Activated naive CD8-positive, alpha-beta T cell treated with anti-CD3 and anti-CD28 coated beads, Interleukin-2, amount 10 ng/mL, durations not matched to agents 7 days and 5 days (primary cell): ENCODE measurements at regions not wholly inside any gene's neighbourhood (a gene's known extent, or its start where the extent isn't known, plus 50 kb on each side); places are given as distances from the start of the nearest gene placed in this dataset.
"Not testable (repeated sequence)": the region's sequence is repeated elsewhere in the genome, so short reads cannot be mapped to it uniquely, and the experiment has no call there.

Experiments used
- ATAC-seq: fragments of 150-1000 bp; cut with Tn5 transposase; one replicate; pipeline ENCODE4 v1.10.0; 2021; ENCODE audit warnings: low read depth, moderate library complexity
- POLR2A ChIA-PET: fragments of 350-600 bp; sonication (Branson Sonifier 250); formaldehyde crosslinking; loops from one replicate; lab custom pipeline; 2021; ENCODE audit warnings: antibody characterized with exemption; lab: Charles Lee
- DNase-seq: peaks from one replicate; pipeline ENCODE4 v3.0.0; 2021
- H3K27ac Mint-ChIP-seq: one replicate; pipeline ENCODE4 v1.8.0; 2022; ENCODE audit warnings: mild to moderate bottlenecking, mixed read lengths
- H3K27me3 Mint-ChIP-seq: one replicate; pipeline ENCODE4 v1.8.0; 2022; ENCODE audit warnings: mild to moderate bottlenecking, moderate library complexity, mixed read lengths
- H3K36me3 Mint-ChIP-seq: one replicate; pipeline ENCODE4 v1.8.0; 2021; ENCODE audit warnings: mild to moderate bottlenecking, mixed read lengths
- H3K4me1 Mint-ChIP-seq: one replicate; pipeline ENCODE4 v1.8.0; 2021; ENCODE audit warnings: mixed read lengths
- H3K4me3 Mint-ChIP-seq: one replicate; pipeline ENCODE4 v1.8.0; 2022; ENCODE audit warnings: mild to moderate bottlenecking, moderate library complexity, mixed read lengths
- H3K9me3 Mint-ChIP-seq: one replicate; pipeline ENCODE4 v1.8.0; 2021; ENCODE audit warnings: mixed read lengths

- POLR2A ChIA-PET: no interaction called here
- H3K27me3 Mint-ChIP-seq: no peaks in the 10 kb centered on the region
- no peaks in the 10 kb centered on the region for H3K4me1 Mint-ChIP-seq
- no peak overlapping the region for H3K27ac Mint-ChIP-seq
- no peak overlapping the region for H3K4me3 Mint-ChIP-seq
- H3K36me3 Mint-ChIP-seq: no peaks in the 10 kb centered on the region
- H3K9me3 Mint-ChIP-seq: peaks cover 2% of the 10 kb centered on the region
- ATAC-seq (no peak), DNase-seq (no peak)
Measured at GRCh38 chr12:127494961-127495915, 771.7 kb upstream of the TMEM132C start.

- no peak for DNase-seq
- Mint-ChIP-seq H3K4me1 (no peaks in the 10 kb centered on the region), H3K27ac (no peak overlapping the region), H3K9me3 (peaks cover 2% of the 10 kb centered on the region), H3K27me3 (no peaks in the 10 kb centered on the region), H3K36me3 (no peaks in the 10 kb centered on the region), H3K4me3 (no peak overlapping the region)
- POLR2A ChIA-PET: no interaction called here
- ATAC-seq: no peak
Measured at GRCh38 chr12:127496255-127496654, 770.7 kb upstream of the TMEM132C start.

GRCh38 chr12:127500512-127501035, 766.4 kb upstream of the TMEM132C start:
- POLR2A ChIA-PET: no interaction called here
- ATAC-seq: no peak
- no peaks in the 10 kb centered on the region for H3K4me1 Mint-ChIP-seq
- no peaks in the 10 kb centered on the region for H3K36me3 Mint-ChIP-seq
- peaks cover 4% of the 10 kb centered on the region for H3K9me3 Mint-ChIP-seq
- no peaks in the 10 kb centered on the region for H3K27me3 Mint-ChIP-seq
- H3K27ac Mint-ChIP-seq: no peak overlapping the region
- H3K4me3 Mint-ChIP-seq: no peak overlapping the region
- DNase-seq: no peak

- no peaks in the 10 kb centered on the region for H3K27me3 Mint-ChIP-seq
- POLR2A ChIA-PET: no interaction called here
- H3K27ac Mint-ChIP-seq: no peak overlapping the region
- H3K4me3 Mint-ChIP-seq: no peak overlapping the region
- ATAC-seq (no peak), DNase-seq (no peak)
- no peaks in the 10 kb centered on the region for H3K4me1 Mint-ChIP-seq
- H3K9me3 Mint-ChIP-seq: peaks cover 4% of the 10 kb centered on the region
- H3K36me3 Mint-ChIP-seq: no peaks in the 10 kb centered on the region
Measured at GRCh38 chr12:127501916-127502315, 765.1 kb upstream of the TMEM132C start.

- Mint-ChIP-seq H3K27me3 (no peaks in the 10 kb centered on the region), H3K9me3 (peaks cover 6% of the 10 kb centered on the region), H3K4me1 (no peaks in the 10 kb centered on the region), H3K4me3 (no peak overlapping the region), H3K27ac (no peak overlapping the region), H3K36me3 (no peaks in the 10 kb centered on the region)
- no peak for ATAC-seq
- DNase-seq: no peak
- POLR2A ChIA-PET: no interaction called here
Measured at GRCh38 chr12:127503246-127503645, 763.7 kb upstream of the TMEM132C start.

GRCh38 chr12:127503996-127504395, 763.0 kb upstream of the TMEM132C start:
- H3K36me3 Mint-ChIP-seq, ATAC-seq, H3K4me3 Mint-ChIP-seq, H3K9me3 Mint-ChIP-seq, H3K27me3 Mint-ChIP-seq, POLR2A ChIA-PET, H3K4me1 Mint-ChIP-seq, DNase-seq, H3K27ac Mint-ChIP-seq: not testable (repeated sequence)

- no peak overlapping the region for H3K4me3 Mint-ChIP-seq
- ATAC-seq (no peak), DNase-seq (no peak)
- no peaks in the 10 kb centered on the region for H3K4me1 Mint-ChIP-seq
- H3K9me3 Mint-ChIP-seq: peaks cover 5% of the 10 kb centered on the region
- no peaks in the 10 kb centered on the region for H3K36me3 Mint-ChIP-seq
- no peaks in the 10 kb centered on the region for H3K27me3 Mint-ChIP-seq
- H3K27ac Mint-ChIP-seq: no peak overlapping the region
- POLR2A ChIA-PET: no interaction called here
Measured at GRCh38 chr12:127504874-127505273, 762.1 kb upstream of the TMEM132C start.

- Mint-ChIP-seq H3K4me3 (no peak overlapping the region), H3K9me3 (peaks cover 6% of the 10 kb centered on the region), H3K27ac (no peak overlapping the region), H3K4me1 (no peaks in the 10 kb centered on the region), H3K36me3 (no peaks in the 10 kb centered on the region), H3K27me3 (no peaks in the 10 kb centered on the region)
- ATAC-seq (no peak), DNase-seq (no peak)
- POLR2A ChIA-PET: no interaction called here
Measured at GRCh38 chr12:127507341-127507740, 759.6 kb upstream of the TMEM132C start.

- POLR2A ChIA-PET: no interaction called here
- no peaks in the 10 kb centered on the region for H3K27me3 Mint-ChIP-seq
Measured at GRCh38 chr12:127509066-127509778, 757.7 kb upstream of the TMEM132C start.

GRCh38 chr12:127515941-127516340, 751.0 kb upstream of the TMEM132C start:
- no peak for ATAC-seq
- Mint-ChIP-seq H3K4me3 (no peak overlapping the region), H3K4me1 (no peaks in the 10 kb centered on the region), H3K9me3 (peaks cover 2% of the 10 kb centered on the region), H3K27me3 (no peaks in the 10 kb centered on the region), H3K27ac (no peak overlapping the region), H3K36me3 (no peaks in the 10 kb centered on the region)
- POLR2A ChIA-PET: no interaction called here
- no peak for DNase-seq

More at GRCh38 chr12:127509066-127509778, 757.7 kb upstream of the TMEM132C start:
- no peak for DNase-seq
- ATAC-seq: no peak
- Mint-ChIP-seq H3K4me3 (no peak overlapping the region), H3K27ac (no peak overlapping the region), H3K9me3 (peaks cover 6% of the 10 kb centered on the region), H3K4me1 (no peaks in the 10 kb centered on the region), H3K36me3 (no peaks in the 10 kb centered on the region)

GRCh38 chr12:127516467-127516866, 750.5 kb upstream of the TMEM132C start:
- Mint-ChIP-seq H3K9me3 (peaks cover 2% of the 10 kb centered on the region), H3K27me3 (no peaks in the 10 kb centered on the region), H3K4me1 (no peaks in the 10 kb centered on the region), H3K36me3 (no peaks in the 10 kb centered on the region), H3K27ac (no peak overlapping the region), H3K4me3 (no peak overlapping the region)
- DNase-seq (no peak), ATAC-seq (no peak)
- POLR2A ChIA-PET: no interaction called here

GRCh38 chr12:127519779-127520178, 747.2 kb upstream of the TMEM132C start:
- no peak overlapping the region for H3K4me3 Mint-ChIP-seq
- POLR2A ChIA-PET: no interaction called here

GRCh38 chr12:127526925-127527324, 740.0 kb upstream of the TMEM132C start:
- Mint-ChIP-seq H3K27me3 (no peaks in the 10 kb centered on the region), H3K36me3 (no peaks in the 10 kb centered on the region), H3K27ac (no peak overlapping the region), H3K9me3 (no peaks in the 10 kb centered on the region), H3K4me3 (no peak overlapping the region), H3K4me1 (no peaks in the 10 kb centered on the region)
- POLR2A ChIA-PET: no interaction called here
- DNase-seq (no peak), ATAC-seq (no peak)

More at GRCh38 chr12:127519779-127520178, 747.2 kb upstream of the TMEM132C start:
- Mint-ChIP-seq H3K4me1 (no peaks in the 10 kb centered on the region), H3K9me3 (peaks cover 2% of the 10 kb centered on the region), H3K36me3 (no peaks in the 10 kb centered on the region), H3K27me3 (no peaks in the 10 kb centered on the region), H3K27ac (no peak overlapping the region)
- ATAC-seq (no peak), DNase-seq (no peak)
